ENCODE measurements at regions not wholly inside any gene's neighbourhood (a gene's known extent, or its start where the extent isn't known, plus 50 kb on each side); places are given as distances from the start of the nearest gene placed in this dataset.

DNA sequence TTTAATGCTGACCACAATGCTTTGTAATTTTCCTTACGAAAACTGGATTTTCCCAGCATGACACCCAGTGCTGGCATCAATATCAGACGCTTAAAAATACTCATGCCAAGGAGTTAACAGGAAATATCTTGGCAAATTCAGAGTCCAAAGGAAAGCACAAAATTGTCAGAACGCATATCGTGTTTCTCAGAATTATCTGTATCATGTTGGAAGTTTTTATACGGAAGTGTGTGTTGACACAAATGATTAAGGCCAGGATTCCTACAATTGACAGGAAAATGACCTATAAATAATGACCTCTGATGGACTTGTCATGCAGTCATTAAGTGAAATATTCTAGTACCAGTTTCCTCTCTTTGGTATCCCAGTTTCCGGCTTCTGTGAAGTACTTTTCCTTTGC lies 132.1 kb upstream of the TLL1 start:
- TF ChIP-seq, protein P1, sequence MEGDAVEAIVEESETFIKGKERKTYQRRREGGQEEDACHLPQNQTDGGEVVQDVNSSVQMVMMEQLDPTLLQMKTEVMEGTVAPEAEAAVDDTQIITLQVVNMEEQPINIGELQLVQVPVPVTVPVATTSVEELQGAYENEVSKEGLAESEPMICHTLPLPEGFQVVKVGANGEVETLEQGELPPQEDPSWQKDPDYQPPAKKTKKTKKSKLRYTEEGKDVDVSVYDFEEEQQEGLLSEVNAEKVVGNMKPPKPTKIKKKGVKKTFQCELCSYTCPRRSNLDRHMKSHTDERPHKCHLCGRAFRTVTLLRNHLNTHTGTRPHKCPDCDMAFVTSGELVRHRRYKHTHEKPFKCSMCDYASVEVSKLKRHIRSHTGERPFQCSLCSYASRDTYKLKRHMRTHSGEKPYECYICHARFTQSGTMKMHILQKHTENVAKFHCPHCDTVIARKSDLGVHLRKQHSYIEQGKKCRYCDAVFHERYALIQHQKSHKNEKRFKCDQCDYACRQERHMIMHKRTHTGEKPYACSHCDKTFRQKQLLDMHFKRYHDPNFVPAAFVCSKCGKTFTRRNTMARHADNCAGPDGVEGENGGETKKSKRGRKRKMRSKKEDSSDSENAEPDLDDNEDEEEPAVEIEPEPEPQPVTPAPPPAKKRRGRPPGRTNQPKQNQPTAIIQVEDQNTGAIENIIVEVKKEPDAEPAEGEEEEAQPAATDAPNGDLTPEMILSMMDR (conservative IDR thresholded peaks at IDR 0.05; ENCODE audit: low read depth, low read length), result no peak
- no peak for DNase-seq (ENCODE audit: low read depth)
- H3K4me3 ChIP-seq (ENCODE audit: low read depth, low read length), result no peak overlapping the region

DNA sequence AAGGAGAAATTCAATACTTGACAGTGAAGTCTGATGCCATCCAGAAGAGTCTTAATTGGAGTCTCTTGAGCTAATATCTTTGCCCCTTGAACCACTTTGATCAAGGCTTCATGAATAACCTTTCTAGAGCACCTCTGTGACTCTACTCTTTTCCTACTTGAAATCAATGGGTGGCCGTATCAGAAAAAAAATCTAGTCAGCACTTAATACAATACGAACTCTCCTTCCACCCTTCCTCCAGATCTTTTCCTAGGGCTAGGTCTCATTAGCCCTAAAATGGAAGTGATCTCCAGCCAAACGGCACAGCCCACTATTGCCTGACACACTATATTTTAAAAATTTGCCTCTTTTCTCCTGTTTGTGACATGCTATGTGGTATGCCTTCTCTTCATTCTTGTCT lies 129.6 kb upstream of the TLL1 start:
- H3K4me3 ChIP-seq (ENCODE audit: low read depth, low read length), result no peak overlapping the region
- TF ChIP-seq, protein P1 (conservative IDR thresholded peaks at IDR 0.05; ENCODE audit: low read depth, low read length), result no peak
- no peak for DNase-seq (ENCODE audit: low read depth)

DNA sequence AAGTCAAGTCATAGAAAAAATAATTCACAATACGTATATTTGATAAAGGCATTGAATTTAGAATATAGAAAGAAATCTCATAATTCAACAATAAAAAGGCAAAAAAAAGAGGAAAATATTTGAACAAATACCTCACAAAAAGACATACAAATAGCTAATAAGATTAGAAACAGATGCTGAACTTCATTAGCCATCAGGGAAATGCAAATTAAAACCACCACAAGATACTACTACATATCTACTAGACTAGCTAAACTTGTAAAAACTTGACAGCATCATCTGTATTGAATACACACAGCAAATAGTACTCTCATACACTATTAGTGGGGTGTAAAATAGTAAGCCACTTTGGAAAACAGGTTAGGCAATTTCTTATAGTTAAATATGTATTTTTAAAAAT lies 128.7 kb upstream of the TLL1 start:
- TF ChIP-seq, protein P1 (conservative IDR thresholded peaks at IDR 0.05; ENCODE audit: low read depth, low read length), result no peak
- no peak for DNase-seq (ENCODE audit: low read depth)
- no peak overlapping the region for H3K4me3 ChIP-seq (ENCODE audit: low read depth, low read length)

DNA sequence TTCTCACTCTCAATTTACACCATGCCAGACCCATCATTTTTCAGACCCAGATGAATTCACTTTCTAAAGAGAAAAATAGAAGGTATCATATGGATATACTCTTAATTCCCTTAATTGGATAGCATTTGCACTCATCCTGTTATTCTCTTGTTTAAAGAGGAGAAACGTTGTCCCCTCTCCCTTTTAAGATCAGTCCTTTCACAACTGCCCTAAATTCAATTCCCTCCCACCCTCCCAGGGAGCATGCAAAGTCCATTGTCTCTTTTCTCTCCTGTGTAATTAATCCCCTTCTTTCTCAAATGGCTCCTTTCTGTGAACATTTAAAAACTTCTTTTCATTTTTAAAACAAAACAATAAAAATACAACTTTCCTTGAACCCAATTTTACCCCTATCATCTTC lies 124.7 kb upstream of the TLL1 start:
- no peak for DNase-seq (ENCODE audit: low read depth)
- TF ChIP-seq, protein P1 (conservative IDR thresholded peaks at IDR 0.05; ENCODE audit: low read depth, low read length), result no peak
- H3K4me3 ChIP-seq (ENCODE audit: low read depth, low read length), result no peak overlapping the region

DNA sequence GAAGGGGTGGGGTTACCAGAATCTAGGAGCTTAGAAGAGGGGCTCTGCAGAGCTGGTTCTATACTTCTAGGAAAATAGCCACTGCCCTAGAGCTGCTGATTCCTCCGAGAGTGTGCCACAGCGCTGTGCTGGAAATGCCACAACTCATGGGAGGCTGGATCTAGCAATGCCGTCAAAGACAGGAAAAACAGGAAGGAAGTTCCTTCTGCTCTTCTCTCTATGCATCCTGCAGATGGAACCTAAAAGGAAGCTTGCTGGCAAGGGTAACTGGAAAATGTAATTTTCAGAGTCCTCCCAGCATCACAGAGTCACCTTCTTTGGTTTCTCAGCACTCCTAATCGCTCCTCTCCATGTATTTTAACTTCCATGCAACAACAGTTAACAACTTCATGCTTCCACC lies 121.2 kb upstream of the TLL1 start:
- DNase-seq (ENCODE audit: low read depth), result no peak
- no peak overlapping the region for H3K4me3 ChIP-seq (ENCODE audit: low read depth, low read length)
- TF ChIP-seq, protein P1 (conservative IDR thresholded peaks at IDR 0.05; ENCODE audit: low read depth, low read length), result no peak

DNA sequence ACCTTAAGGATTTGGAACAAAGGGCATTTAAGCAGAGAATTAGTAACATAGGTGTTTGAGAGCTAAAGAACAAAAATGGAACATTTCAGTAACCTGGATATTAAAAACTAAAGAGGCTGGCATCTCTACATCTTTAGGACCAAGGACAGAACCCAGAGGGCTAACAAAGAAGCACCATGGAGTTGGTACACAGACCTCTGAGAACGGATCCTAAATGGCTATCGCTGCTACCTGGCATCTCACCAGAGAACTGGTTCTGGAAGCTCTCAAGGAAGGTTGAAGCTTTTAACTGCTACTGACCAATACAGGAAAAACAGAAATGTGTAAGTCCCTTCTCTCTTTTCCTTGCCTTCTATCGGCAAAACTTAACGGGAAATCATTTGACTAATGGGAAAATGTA lies 118.4 kb upstream of the TLL1 start:
- H3K4me3 ChIP-seq (ENCODE audit: low read depth, low read length), result no peak overlapping the region
- DNase-seq (ENCODE audit: low read depth), result no peak
- TF ChIP-seq, protein P1 (conservative IDR thresholded peaks at IDR 0.05; ENCODE audit: low read depth, low read length), result no peak

DNA sequence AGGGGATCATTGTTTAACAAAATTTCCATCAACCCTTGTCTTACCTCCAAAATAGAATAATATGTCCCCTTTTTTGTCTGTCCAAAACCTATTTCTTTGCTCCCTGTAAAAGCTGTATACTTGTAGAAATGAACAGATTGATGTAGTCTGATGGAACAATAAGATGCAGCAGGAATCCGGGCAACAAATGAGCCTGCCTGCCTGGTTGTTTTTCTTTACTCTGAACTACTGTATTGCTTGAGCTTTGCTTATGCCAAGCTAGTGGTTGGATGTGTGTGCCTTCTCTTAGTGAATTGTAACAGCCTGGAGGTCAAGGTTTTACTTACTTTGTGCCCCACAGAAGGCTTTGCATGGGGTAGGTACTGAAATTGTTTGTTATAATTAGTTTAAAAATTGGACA lies 116.2 kb upstream of the TLL1 start:
- TF ChIP-seq, protein P1 (conservative IDR thresholded peaks at IDR 0.05; ENCODE audit: low read depth, low read length), result no peak
- H3K4me3 ChIP-seq (ENCODE audit: low read depth, low read length), result no peak overlapping the region
- DNase-seq (ENCODE audit: low read depth), result no peak
